H1 (cell line): ENCODE measurements at regions not wholly inside any gene's neighbourhood (a gene's known extent, or its start where the extent isn't known, plus 50 kb on each side); places are given as distances from the start of the nearest gene placed in this dataset.

Experiments used
- CTCF ChIA-PET: fragments of 300-600 bp; sonication (Branson Sonifier 250); formaldehyde crosslinking; loops from one replicate; lab custom pipeline; 2021; ENCODE audit not compliant: partially characterized antibody; lab: Charles Lee
- POLR2A ChIA-PET: fragments of 300-600 bp; sonication (Branson Sonifier 250); formaldehyde crosslinking; loops from one replicate; lab custom pipeline; 2021; ENCODE audit warnings: inconsistent platforms; ENCODE audit not compliant: partially characterized antibody; lab: Charles Lee
- DNase-seq, 2 experiments: peaks; one replicate each; pipeline versions ENCODE4 v3.0.0 to v3.0.0-alpha.2; 2010 to 2022; ENCODE audit warnings: low spot score in 2 of 2, low read depth in 1 of 2, mixed read lengths in 1 of 2
- FAIRE-seq: peaks from 2 replicates; lab custom pipeline; 2011; peaks lifted over from hg19 to GRCh38; lab: Jason Lieb, UNC
- H2AFZ ChIP-seq: 2 replicates; pipeline ENCODE4 v1.8.1; 2012; ENCODE audit warnings: low read length, inconsistent platforms
- H2AK5ac ChIP-seq: 2 replicates; pipeline ENCODE4 v1.6.1; 2013; ENCODE audit warnings: low read depth, low read length
- H2BK120ac ChIP-seq: replicated peaks from 2 replicates; pipeline ENCODE3; 2013; ENCODE audit warnings: low read depth, low read length, inconsistent platforms
- H2BK12ac ChIP-seq: 2 replicates; pipeline ENCODE4 v1.6.1; 2013; ENCODE audit warnings: low read depth, low read length
- H2BK15ac ChIP-seq: 2 replicates; pipeline ENCODE4 v1.6.1; 2013; ENCODE audit warnings: low read length
- H2BK20ac ChIP-seq: 2 replicates; pipeline ENCODE4 v1.6.1; 2013; ENCODE audit warnings: low read length
- H2BK5ac ChIP-seq: 2 replicates; pipeline ENCODE4 v1.6.1; 2013; ENCODE audit warnings: low read depth, low read length
- H3K14ac ChIP-seq: 2 replicates; pipeline ENCODE4 v1.6.1; 2013; ENCODE audit warnings: inconsistent platforms; ENCODE audit not compliant: insufficient read length
- H3K18ac ChIP-seq: 2 replicates; pipeline ENCODE4 v1.6.1; 2013; ENCODE audit warnings: low read length; ENCODE audit errors: extremely low read depth
- H3K23ac ChIP-seq: 2 replicates; pipeline ENCODE4 v1.6.1; 2013; ENCODE audit warnings: inconsistent platforms; ENCODE audit not compliant: insufficient read length
- H3K23me2 ChIP-seq: 2 replicates; pipeline ENCODE4 v1.6.1; 2013; ENCODE audit warnings: low read depth, low read length
- H3K27ac ChIP-seq: 2 replicates; pipeline ENCODE4 v1.6.1; 2011; ENCODE audit warnings: low read depth, low read length, inconsistent platforms
- H3K27me3 ChIP-seq, 4 experiments: replicated peaks in 1 of 4; 1 replicate in 1 of 4; 2 replicates in 3 of 4; pipeline versions ENCODE4 v1.6.1 to v1.8.1; 2011 to 2013; ENCODE audit warnings: low read length in 3 of 4, mild to moderate bottlenecking in 3 of 4, inconsistent platforms in 2 of 4, mixed read lengths in 2 of 4, moderate library complexity in 1 of 4; ENCODE audit not compliant: control insufficient read depth in 3 of 4, insufficient read depth in 3 of 4; ENCODE audit errors: extremely low read depth in 1 of 4
- H3K36me3 ChIP-seq, 4 experiments: 2 replicates each; pipeline versions ENCODE4 v1.6.1 to v1.8.1; 2011 to 2013; ENCODE audit warnings: mild to moderate bottlenecking in 4 of 4, low read length in 3 of 4, moderate library complexity in 2 of 4, control low read depth in 1 of 4, inconsistent platforms in 1 of 4; ENCODE audit not compliant: insufficient read depth in 4 of 4, control insufficient read depth in 2 of 4
- H3K4ac ChIP-seq: replicated peaks from 2 replicates; pipeline ENCODE3; 2013; ENCODE audit warnings: low read length, low read depth, mixed read lengths, inconsistent platforms; ENCODE audit not compliant: insufficient read length
- H3K4me1 ChIP-seq, 4 experiments: replicated peaks in 1 of 4; 1 replicate in 1 of 4; 2 replicates in 3 of 4; pipeline versions ENCODE4 v1.6.1 to v1.8.1; 2011 to 2013; ENCODE audit warnings: low read length in 3 of 4, inconsistent platforms in 2 of 4, mixed read lengths in 1 of 4; ENCODE audit not compliant: insufficient read depth in 4 of 4, control insufficient read depth in 3 of 4
- H3K4me2 ChIP-seq, 2 experiments: 2 replicates each; pipeline versions ENCODE4 v1.6.1 to v1.8.1; 2011 to 2013; ENCODE audit warnings: low read depth in 2 of 2, low read length in 2 of 2, control low read depth in 1 of 2, inconsistent platforms in 1 of 2, mild to moderate bottlenecking in 1 of 2; ENCODE audit not compliant: insufficient read depth in 1 of 2
- H3K4me3 ChIP-seq, 4 experiments: fragments of 200-600, 300-600 bp in 1 of 4; sonication (generic), shearing (Covaris generic), sonication (Bioruptor Twin) in 1 of 4; 2 replicates each; pipeline versions ENCODE4 v1.5.1 to v1.8.1; 2011 to 2016; ENCODE audit warnings: low read length in 4 of 4, low read depth in 3 of 4, control low read depth in 2 of 4, inconsistent platforms in 2 of 4, mild to moderate bottlenecking in 2 of 4, mixed read lengths in 1 of 4, moderate library complexity in 1 of 4; ENCODE audit not compliant: insufficient read depth in 2 of 4; ENCODE audit errors: extremely low read depth in 1 of 4
- H3K56ac ChIP-seq: replicated peaks from 2 replicates; pipeline ENCODE3; 2013; ENCODE audit warnings: low read depth, mild to moderate bottlenecking, mixed read lengths, low read length, inconsistent platforms; ENCODE audit not compliant: insufficient read length
- H3K79me1 ChIP-seq: 2 replicates; pipeline ENCODE4 v1.6.1; 2013; ENCODE audit warnings: low read depth, low read length, control low read depth
- H3K79me2 ChIP-seq, 2 experiments: 2 replicates each; pipeline versions ENCODE4 v1.6.1 to v1.8.1; 2012 to 2013; ENCODE audit warnings: low read length in 2 of 2, mild to moderate bottlenecking in 2 of 2, inconsistent platforms in 1 of 2; ENCODE audit not compliant: insufficient read depth in 2 of 2, control insufficient read depth in 1 of 2
- H3K9ac ChIP-seq, 4 experiments: replicated peaks in 1 of 4; 1 replicate in 1 of 4; 2 replicates in 3 of 4; pipeline versions ENCODE4 v1.6.1 to v1.8.1; 2011 to 2013; ENCODE audit warnings: low read depth in 3 of 4, low read length in 3 of 4, control low read depth in 2 of 4, mild to moderate bottlenecking in 2 of 4, moderate library complexity in 2 of 4, inconsistent platforms in 1 of 4; ENCODE audit errors: extremely low read depth in 1 of 4
- H3K9me3 ChIP-seq, 2 experiments: 2 replicates each; pipeline versions ENCODE4 v1.6.1 to v1.8.1; 2012 to 2013; ENCODE audit warnings: mild to moderate bottlenecking in 2 of 2, moderate library complexity in 2 of 2, control low read depth in 1 of 2, inconsistent platforms in 1 of 2, low read depth in 1 of 2, low read length in 1 of 2, mixed read lengths in 1 of 2; ENCODE audit not compliant: insufficient read depth in 2 of 2
- H4K20me1 ChIP-seq, 2 experiments: replicated peaks in 1 of 2; 2 replicates each; pipeline versions ENCODE3 to v1.8.1; 2011 to 2013; ENCODE audit warnings: inconsistent platforms in 2 of 2, low read length in 2 of 2, mild to moderate bottlenecking in 1 of 2; ENCODE audit not compliant: insufficient read depth in 2 of 2, control insufficient read depth in 1 of 2
- H4K5ac ChIP-seq: 2 replicates; pipeline ENCODE4 v1.6.1; 2013; ENCODE audit warnings: low read length, low read depth, mixed read lengths, inconsistent platforms; ENCODE audit not compliant: insufficient read length
- H4K8ac ChIP-seq: 2 replicates; pipeline ENCODE4 v1.8.0; 2013; ENCODE audit warnings: mild to moderate bottlenecking, moderate library complexity, low read length, inconsistent platforms; ENCODE audit not compliant: insufficient read depth; ENCODE audit errors: extremely low read depth
- H4K91ac ChIP-seq: replicated peaks from 2 replicates; pipeline ENCODE3; 2013; ENCODE audit warnings: low read length, mixed read lengths, inconsistent platforms; ENCODE audit not compliant: insufficient read length
- BACH1 ChIP-seq: IDR thresholded peaks from 2 replicates; pipeline ENCODE4 v1.6.1; 2012; ENCODE audit warnings: low read length, improper control_type of control experiment
- CEBPB ChIP-seq: IDR thresholded peaks from 2 replicates; pipeline ENCODE4 v1.6.1; 2012; ENCODE audit warnings: low read depth, low read length
- CHD1 ChIP-seq: IDR thresholded peaks from 2 replicates; pipeline ENCODE4 v1.6.1; 2012; ENCODE audit warnings: low read depth, low read length, improper control_type of control experiment
- GTF2F1 ChIP-seq: IDR thresholded peaks from 2 replicates; pipeline ENCODE4 v1.6.1; 2012; ENCODE audit warnings: low read depth, low read length, improper control_type of control experiment, borderline replicate concordance
- KDM4A ChIP-seq: IDR thresholded peaks from one replicate; pipeline ENCODE4 v1.7.1; 2012; ENCODE audit warnings: low read depth, mild to moderate bottlenecking, moderate library complexity, low read length, inconsistent platforms; ENCODE audit not compliant: severe bottlenecking
- NRF1 ChIP-seq: IDR thresholded peaks from 2 replicates; pipeline ENCODE4 v1.6.1; 2011; ENCODE audit warnings: mild to moderate bottlenecking, low read depth, low read length, improper control_type of control experiment
- RBBP5 ChIP-seq: IDR thresholded peaks from 2 replicates; pipeline ENCODE4 v1.7.1; 2012; ENCODE audit warnings: low read depth, mild to moderate bottlenecking, inconsistent platforms, low read length, moderate library complexity, borderline replicate concordance
- RNF2 ChIP-seq: fragments of 200-900, 300-1000 bp; sonication (generic); IDR thresholded peaks from 2 replicates; pipeline ENCODE4 v1.7.1; 2016; ENCODE audit warnings: borderline replicate concordance, low read depth, mild to moderate bottlenecking, antibody characterized with exemption, low read length; ENCODE audit not compliant: poor library complexity, severe bottlenecking; ENCODE audit errors: missing control alignments
- SIN3A ChIP-seq, 2 experiments: IDR thresholded peaks in 1 of 2; conservative IDR thresholded peaks in 1 of 2; 2 replicates each; pipeline ENCODE4 v1.6.1; 2011 to 2012; ENCODE audit warnings: low read length in 2 of 2, improper control_type of control experiment in 1 of 2, low read depth in 1 of 2, mild to moderate bottlenecking in 1 of 2
- SP1 ChIP-seq: IDR thresholded peaks from 2 replicates; pipeline ENCODE4 v1.6.1; 2011; ENCODE audit warnings: low read depth, low read length
- TAF7 ChIP-seq: optimal IDR thresholded peaks from 2 replicates; pipeline ENCODE3; 2011; ENCODE audit warnings: low read depth, mild to moderate bottlenecking, inconsistent platforms, low read length, moderate library complexity, borderline replicate concordance
- ZNF274 ChIP-seq: IDR thresholded peaks from 2 replicates; pipeline ENCODE4 v1.7.0; 2012; ENCODE audit warnings: low read length, borderline replicate concordance; ENCODE audit errors: extremely low read depth
- TF ChIP-seq, protein P1 (sequence below): IDR thresholded peaks from 2 replicates; pipeline ENCODE4 v1.6.1; 2011; ENCODE audit warnings: low read depth, mild to moderate bottlenecking, low read length; ENCODE audit not compliant: insufficient read depth
- TF ChIP-seq, protein P2 (sequence below): IDR thresholded peaks from 2 replicates; pipeline ENCODE4 v1.6.1; 2012; ENCODE audit warnings: low read length, inconsistent platforms

DNA sequence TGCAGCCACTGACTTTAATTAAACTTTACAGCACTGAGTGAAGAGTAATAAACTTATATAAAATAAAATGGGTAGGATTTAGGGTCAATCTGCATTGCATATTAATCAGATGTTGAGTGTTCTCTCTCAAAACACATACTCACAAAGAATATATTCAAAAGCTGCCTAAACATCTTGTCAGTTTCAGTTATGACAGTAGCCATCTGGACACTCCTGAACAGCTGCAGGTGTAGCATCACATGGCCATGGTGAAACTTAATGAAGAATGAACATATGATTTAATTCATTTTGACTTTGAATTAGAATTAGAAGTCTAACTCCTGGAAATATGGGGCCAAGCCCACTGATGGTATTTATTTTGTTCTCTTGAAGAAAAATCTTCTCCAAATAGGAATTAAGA lies 684.3 kb upstream of the RAG2 start:
- ChIA-PET POLR2A (no interaction called here), CTCF (no interaction called here)
- H3K56ac ChIP-seq: no peak overlapping the region
- H2AK5ac ChIP-seq: no peak overlapping the region
- no peak overlapping the region for H3K4ac ChIP-seq
- H3K79me1 ChIP-seq: no peaks in the 10 kb centered on the region
- DNase-seq: no peak
- H3K23ac ChIP-seq: no peak overlapping the region
- no peak overlapping the region for H3K9ac ChIP-seq
- no peak overlapping the region for H4K5ac ChIP-seq
- no peaks in the 10 kb centered on the region for H4K20me1 ChIP-seq
- H3K27ac ChIP-seq: no peak overlapping the region
- H2BK120ac ChIP-seq: no peak overlapping the region
- H3K14ac ChIP-seq: no peak overlapping the region
- H3K4me3 ChIP-seq: no peak overlapping the region
- no peak overlapping the region for H4K91ac ChIP-seq
- H2AFZ ChIP-seq: no peak overlapping the region
- no peaks in the 10 kb centered on the region for H3K79me2 ChIP-seq
- H3K9me3 ChIP-seq: no peaks in the 10 kb centered on the region
- no peaks in the 10 kb centered on the region for H3K36me3 ChIP-seq
- H2BK12ac ChIP-seq: no peak overlapping the region
- no peak overlapping the region for H2BK15ac ChIP-seq
- no peak overlapping the region for H3K4me2 ChIP-seq
- no peaks in the 10 kb centered on the region for H3K23me2 ChIP-seq
- no peaks in the 10 kb centered on the region for H3K4me1 ChIP-seq
- no peak overlapping the region for H2BK5ac ChIP-seq
- no peak overlapping the region for H2BK20ac ChIP-seq
- H3K27me3 ChIP-seq: no peaks in the 10 kb centered on the region
- no peak overlapping the region for H4K8ac ChIP-seq
- no peak for FAIRE-seq
- no peak overlapping the region for H3K18ac ChIP-seq
- no peak for TF ChIP-seq CHD1
- TF ChIP-seq, protein P1, sequence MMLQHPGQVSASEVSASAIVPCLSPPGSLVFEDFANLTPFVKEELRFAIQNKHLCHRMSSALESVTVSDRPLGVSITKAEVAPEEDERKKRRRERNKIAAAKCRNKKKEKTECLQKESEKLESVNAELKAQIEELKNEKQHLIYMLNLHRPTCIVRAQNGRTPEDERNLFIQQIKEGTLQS: no peak
- no peak for TF ChIP-seq RNF2
- no peak for TF ChIP-seq CEBPB
- TF ChIP-seq NRF1: no peak
- TF ChIP-seq RBBP5: no peak
- no peak for TF ChIP-seq SIN3A (conservative IDR thresholded peaks at IDR 0.05 in 1 of 2, IDR thresholded peaks at IDR 0.05 in 1 of 2; ENCODE audit: low read depth in 1 of 2, low read length in 2 of 2)
- no peak for TF ChIP-seq GTF2F1
- TF ChIP-seq, protein P2, sequence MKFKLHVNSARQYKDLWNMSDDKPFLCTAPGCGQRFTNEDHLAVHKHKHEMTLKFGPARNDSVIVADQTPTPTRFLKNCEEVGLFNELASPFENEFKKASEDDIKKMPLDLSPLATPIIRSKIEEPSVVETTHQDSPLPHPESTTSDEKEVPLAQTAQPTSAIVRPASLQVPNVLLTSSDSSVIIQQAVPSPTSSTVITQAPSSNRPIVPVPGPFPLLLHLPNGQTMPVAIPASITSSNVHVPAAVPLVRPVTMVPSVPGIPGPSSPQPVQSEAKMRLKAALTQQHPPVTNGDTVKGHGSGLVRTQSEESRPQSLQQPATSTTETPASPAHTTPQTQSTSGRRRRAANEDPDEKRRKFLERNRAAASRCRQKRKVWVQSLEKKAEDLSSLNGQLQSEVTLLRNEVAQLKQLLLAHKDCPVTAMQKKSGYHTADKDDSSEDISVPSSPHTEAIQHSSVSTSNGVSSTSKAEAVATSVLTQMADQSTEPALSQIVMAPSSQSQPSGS: no peak
- TF ChIP-seq ZNF274: no peak
- no peak for TF ChIP-seq KDM4A
- TF ChIP-seq TAF7: no peak
- no peak for TF ChIP-seq BACH1
- no peak for TF ChIP-seq SP1
